Sigmoid colon (tissue), 3 donors: ENCODE measurements at regions not wholly inside any gene's neighbourhood (a gene's known extent, or its start where the extent isn't known, plus 50 kb on each side); places are given as distances from the start of the nearest gene placed in this dataset.

Experiments used
- CTCF ChIP-seq, 4 experiments: fragments of 450-650 bp in 3 of 4; fragments of 200-600 bp in 1 of 4; IDR thresholded peaks; one replicate each; pipeline ENCODE4 v1.5.1; 2016 to 2019; ENCODE audit warnings: antibody characterized with exemption in 4 of 4, mild to moderate bottlenecking in 3 of 4, moderate library complexity in 2 of 4
- POLR2A ChIP-seq, 2 donors: fragments of 450-650 bp; IDR thresholded peaks; one replicate each; pipeline ENCODE4 v1.6.1; 2016; ENCODE audit warnings: antibody characterized with exemption in 2 of 2, mild to moderate bottlenecking in 2 of 2, moderate library complexity in 2 of 2

GRCh38 chr16:86670750-86671234 lies 92.4 kb downstream of the FOXL1 start:
- no peak for TF ChIP-seq POLR2A (IDR thresholded peaks at IDR 0.05)
- no peak for TF ChIP-seq CTCF (IDR thresholded peaks at IDR 0.05)
